ENCODE measurements at regions not wholly inside any gene's neighbourhood (a gene's known extent, or its start where the extent isn't known, plus 50 kb on each side); places are given as distances from the start of the nearest gene placed in this dataset.

DNA sequence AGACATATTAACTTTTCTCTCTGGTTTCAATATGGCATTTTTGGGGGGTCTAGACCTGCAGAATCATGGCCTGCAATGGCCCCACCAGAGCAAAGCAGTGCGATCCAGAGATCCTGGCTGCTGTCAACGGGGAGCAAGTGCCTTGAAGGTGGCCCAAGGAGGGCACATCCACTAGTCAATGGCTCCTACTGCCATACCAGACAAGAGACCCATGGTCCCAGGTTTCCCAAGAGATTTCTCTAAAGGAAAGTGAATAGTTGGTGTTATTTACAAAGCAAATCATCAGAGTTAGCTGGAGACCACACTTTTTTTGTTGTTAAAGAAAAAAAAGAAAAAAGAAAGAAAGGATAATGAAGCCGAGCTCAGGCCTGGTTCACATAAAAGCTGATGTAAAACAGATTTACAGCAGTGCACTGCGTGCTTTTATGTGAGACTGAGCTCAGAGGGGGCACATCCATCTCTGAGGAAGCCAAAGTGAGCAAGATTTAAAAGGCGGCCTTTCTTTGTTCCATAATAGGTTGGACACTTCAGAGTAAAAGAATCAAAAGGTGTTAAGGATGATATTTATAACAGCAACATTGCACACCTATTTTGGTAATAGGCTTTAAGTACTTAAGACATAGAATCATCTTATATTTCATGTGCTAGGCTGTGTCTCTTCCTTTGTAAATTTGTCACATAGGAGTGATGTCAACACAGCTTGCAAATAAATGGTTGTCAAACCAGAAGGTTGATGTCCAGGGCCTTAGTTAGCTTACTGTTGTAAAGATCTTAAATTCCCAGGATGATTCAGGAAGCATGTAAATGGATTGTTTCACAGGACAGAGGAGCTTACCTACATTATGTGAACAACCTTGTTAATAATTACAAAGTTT is 201.3 kb upstream of the NTM start:
- no peaks in the 10 kb centered on the region for H3K36me3 ChIP-seq (ENCODE audit: insufficient read depth, low read length)
- no peak overlapping the region for H3K4me2 ChIP-seq (ENCODE audit: low read length)
- TF ChIP-seq EZH2phosphoT487 (IDR thresholded peaks at IDR 0.05; ENCODE audit: borderline replicate concordance, low read depth, low read length) (no peak), CTCF (conservative IDR thresholded peaks at IDR 0.05; ENCODE audit: low read length) (no peak)
- no peaks in the 10 kb centered on the region for H4K20me1 ChIP-seq (ENCODE audit: insufficient read depth, low read length)
- H3K27ac ChIP-seq (ENCODE audit: low read depth, low read length, poor library complexity, severe bottlenecking), result no peak overlapping the region
- no peaks in the 10 kb centered on the region for H3K4me1 ChIP-seq (ENCODE audit: insufficient read depth, low read length, poor library complexity, severe bottlenecking)
- H3K79me2 ChIP-seq (ENCODE audit: insufficient read depth, low read depth, low read length), result no peaks in the 10 kb centered on the region
- BruUV-seq (replicated peaks), result no TSS peak
- intact Hi-C loops (cut with micrococcal nuclease; ENCODE audit: unreplicated experiment), result no loop called here
- no peak overlapping the region for H3K4me3 ChIP-seq (ENCODE audit: low read depth, low read length, poor library complexity, severe bottlenecking)
- no peaks in the 10 kb centered on the region for H3K9me3 ChIP-seq (ENCODE audit: low read length)
- no peak for DNase-seq (ENCODE audit: low spot score)
- ChIA-PET POLR2A (interaction anchor here (1.0 kb wide), 1 partner anchor 18 kb away, joined by 3 read pairs; no protein-coding TSS in a partner anchor), CTCF (ENCODE audit: unreplicated experiment) (no interaction called here)
- no peaks in the 10 kb centered on the region for H3K9me2 ChIP-seq (ENCODE audit: insufficient read depth, low read length)
- H2AFZ ChIP-seq (ENCODE audit: low read length), result no peak overlapping the region

- no TSS peak for BruUV-seq (replicated peaks)
- intact Hi-C loops (cut with micrococcal nuclease; ENCODE audit: unreplicated experiment), result no loop called here
- Histone ChIP-seq H4K20me1 (ENCODE audit: insufficient read depth, low read length) (no peaks in the 10 kb centered on the region), H3K4me1 (ENCODE audit: insufficient read depth, low read length, poor library complexity, severe bottlenecking) (no peaks in the 10 kb centered on the region), H3K9me3 (ENCODE audit: low read length) (no peaks in the 10 kb centered on the region), H2AFZ (ENCODE audit: low read length) (no peak overlapping the region), H3K9me2 (ENCODE audit: insufficient read depth, low read length) (no peaks in the 10 kb centered on the region), H3K36me3 (ENCODE audit: insufficient read depth, low read length) (no peaks in the 10 kb centered on the region), H3K4me3 (ENCODE audit: low read depth, low read length, poor library complexity, severe bottlenecking) (no peak overlapping the region), H3K79me2 (ENCODE audit: insufficient read depth, low read depth, low read length) (no peaks in the 10 kb centered on the region), H3K4me2 (ENCODE audit: low read length) (no peak overlapping the region), H3K27ac (ENCODE audit: low read depth, low read length, poor library complexity, severe bottlenecking) (no peak overlapping the region)
- CTCF ChIA-PET (ENCODE audit: unreplicated experiment), result no interaction called here
- TF ChIP-seq CTCF (conservative IDR thresholded peaks at IDR 0.05; ENCODE audit: low read length) (no peak), EZH2phosphoT487 (IDR thresholded peaks at IDR 0.05; ENCODE audit: borderline replicate concordance, low read depth, low read length) (no peak)
- POLR2A ChIA-PET, result interaction anchor here (0.6 to 1.1 kb wide), 2 partner anchors 14 to 1305 kb away, joined by 3 to 7 read pairs; no protein-coding TSS in a partner anchor
- DNase-seq (ENCODE audit: low spot score), result no peak
These were observed 198.4 kb upstream of the NTM start for GRCh38 chr11:131172011-131172410.

GRCh38 chr11:131178020-131178419 is 192.4 kb upstream of the NTM start:
- no peak overlapping the region for H3K4me3 ChIP-seq (ENCODE audit: low read depth, low read length, poor library complexity, severe bottlenecking)
- CTCF ChIA-PET (ENCODE audit: unreplicated experiment), result no interaction called here
- TF ChIP-seq EZH2phosphoT487 (IDR thresholded peaks at IDR 0.05; ENCODE audit: borderline replicate concordance, low read depth, low read length) (no peak), CTCF (conservative IDR thresholded peaks at IDR 0.05; ENCODE audit: low read length) (no peak)

More at GRCh38 chr11:131178020-131178419, 192.4 kb upstream of the NTM start:
- no TSS peak for BruUV-seq (replicated peaks)
- no peak overlapping the region for H3K27ac ChIP-seq (ENCODE audit: low read depth, low read length, poor library complexity, severe bottlenecking)
- POLR2A ChIA-PET, result no interaction called here
- H3K36me3 ChIP-seq (ENCODE audit: insufficient read depth, low read length), result no peaks in the 10 kb centered on the region
- no peaks in the 10 kb centered on the region for H3K9me3 ChIP-seq (ENCODE audit: low read length)
- H4K20me1 ChIP-seq (ENCODE audit: insufficient read depth, low read length), result no peaks in the 10 kb centered on the region
- H3K79me2 ChIP-seq (ENCODE audit: insufficient read depth, low read depth, low read length), result no peaks in the 10 kb centered on the region
- no peak overlapping the region for H2AFZ ChIP-seq (ENCODE audit: low read length)
- H3K4me1 ChIP-seq (ENCODE audit: insufficient read depth, low read length, poor library complexity, severe bottlenecking), result no peaks in the 10 kb centered on the region
- no peak for DNase-seq (ENCODE audit: low spot score)
- no peaks in the 10 kb centered on the region for H3K9me2 ChIP-seq (ENCODE audit: insufficient read depth, low read length)
- H3K4me2 ChIP-seq (ENCODE audit: low read length), result no peak overlapping the region
- intact Hi-C loops (cut with micrococcal nuclease; ENCODE audit: unreplicated experiment), result no loop called here
